ENCODE measurements at regions not wholly inside any gene's neighbourhood (a gene's known extent, or its start where the extent isn't known, plus 50 kb on each side); places are given as distances from the start of the nearest gene placed in this dataset.

- Histone ChIP-seq H4K20me1 (ENCODE audit: insufficient read depth, poor library complexity, severe bottlenecking) (no peaks in the 10 kb centered on the region), H3K36me3 (replicated peaks; ENCODE audit: insufficient read depth, low read depth) (no peaks in the 10 kb centered on the region), H3K4me2 (no peak overlapping the region), H3K9me3 (ENCODE audit: low read depth) (no peaks in the 10 kb centered on the region), H3K9me2 (replicated peaks; ENCODE audit: insufficient read depth) (no peaks in the 10 kb centered on the region), H3K27ac (no peak overlapping the region), H3K4me3 (no peak overlapping the region), H3K27me3 (no peaks in the 10 kb centered on the region), H3K4me1 (ENCODE audit: insufficient read depth) (no peaks in the 10 kb centered on the region), H3K79me2 (no peaks in the 10 kb centered on the region), H2AFZ (no peak overlapping the region)
- 89% methylated on average over 6 of the region's 6 CpGs for WGBS (ENCODE audit: low lambda C conversion rate, missing lambda C conversion rate)
- no peak for DNase-seq (ENCODE audit: low spot score)
- no peak for TF ChIP-seq EZH2phosphoT487 (IDR thresholded peaks at IDR 0.05; ENCODE audit: low read depth, severe bottlenecking, unreplicated experiment)
- no peak for TF ChIP-seq CTCF (IDR thresholded peaks at IDR 0.05; ENCODE audit: poor library complexity)
- TF ChIP-seq EZH2 (IDR thresholded peaks at IDR 0.05; ENCODE audit: borderline replicate concordance): no peak
Observed at GRCh38 chr2:107412209-107412904, 414.3 kb upstream of the RGPD4 start.

GRCh38 chr2:107412981-107413380 is 413.7 kb upstream of the RGPD4 start:
- Histone ChIP-seq H2AFZ (no peak overlapping the region), H3K4me1 (ENCODE audit: insufficient read depth) (no peaks in the 10 kb centered on the region), H3K27ac (no peak overlapping the region), H3K36me3 (replicated peaks; ENCODE audit: insufficient read depth, low read depth) (no peaks in the 10 kb centered on the region), H3K4me2 (no peak overlapping the region), H3K27me3 (no peaks in the 10 kb centered on the region), H3K9me2 (replicated peaks; ENCODE audit: insufficient read depth) (no peaks in the 10 kb centered on the region), H3K4me3 (no peak overlapping the region), H3K9me3 (ENCODE audit: low read depth) (no peaks in the 10 kb centered on the region), H4K20me1 (ENCODE audit: insufficient read depth, poor library complexity, severe bottlenecking) (no peaks in the 10 kb centered on the region), H3K79me2 (no peaks in the 10 kb centered on the region)
- DNase-seq (ENCODE audit: low spot score): no peak
- TF ChIP-seq CTCF (IDR thresholded peaks at IDR 0.05; ENCODE audit: poor library complexity) (no peak), EZH2phosphoT487 (IDR thresholded peaks at IDR 0.05; ENCODE audit: low read depth, severe bottlenecking, unreplicated experiment) (no peak), EZH2 (IDR thresholded peaks at IDR 0.05; ENCODE audit: borderline replicate concordance) (no peak)
- WGBS (ENCODE audit: low lambda C conversion rate, missing lambda C conversion rate): 94% methylated on average over 2 of the region's 2 CpGs

- no peaks in the 10 kb centered on the region for H3K4me1 ChIP-seq (ENCODE audit: insufficient read depth)
- 86% methylated on average over 4 of the region's 4 CpGs for WGBS (ENCODE audit: low lambda C conversion rate, missing lambda C conversion rate)
- no peaks in the 10 kb centered on the region for H3K9me2 ChIP-seq (replicated peaks; ENCODE audit: insufficient read depth)
- H3K4me3 ChIP-seq: no peak overlapping the region
- DNase-seq (ENCODE audit: low spot score): no peak
- H3K9me3 ChIP-seq (ENCODE audit: low read depth): no peaks in the 10 kb centered on the region
- H3K4me2 ChIP-seq: no peak overlapping the region
- TF ChIP-seq EZH2phosphoT487 (IDR thresholded peaks at IDR 0.05; ENCODE audit: low read depth, severe bottlenecking, unreplicated experiment): no peak
- no peak for TF ChIP-seq CTCF (IDR thresholded peaks at IDR 0.05; ENCODE audit: poor library complexity)
- TF ChIP-seq EZH2 (IDR thresholded peaks at IDR 0.05; ENCODE audit: borderline replicate concordance): no peak
- no peak overlapping the region for H2AFZ ChIP-seq
- H3K27ac ChIP-seq: no peak overlapping the region
- no peaks in the 10 kb centered on the region for H3K36me3 ChIP-seq (replicated peaks; ENCODE audit: insufficient read depth, low read depth)
- H3K27me3 ChIP-seq: no peaks in the 10 kb centered on the region
- no peaks in the 10 kb centered on the region for H3K79me2 ChIP-seq
- no peaks in the 10 kb centered on the region for H4K20me1 ChIP-seq (ENCODE audit: insufficient read depth, poor library complexity, severe bottlenecking)
Observed at GRCh38 chr2:107414376-107414775, 412.3 kb upstream of the RGPD4 start.

Data from hepatocyte (in vitro differentiated cells).